HG03196 (cell line): ENCODE measurements at regions not wholly inside any gene's neighbourhood (a gene's known extent, or its start where the extent isn't known, plus 50 kb on each side); places are given as distances from the start of the nearest gene placed in this dataset.

Source experiments
- ATAC-seq: cut with Tn5 transposase; IDR thresholded peaks from one replicate; pipeline ENCODE4 v1.9.1; 2021; ENCODE audit not compliant: unreplicated experiment

GRCh38 chr2:554444-554843 is 122.8 kb downstream of the TMEM18 start:
- no peak for ATAC-seq

- no peak for ATAC-seq
Measured at GRCh38 chr2:552906-553305, 124.3 kb downstream of the TMEM18 start.

GRCh38 chr2:551621-552020 is 125.6 kb downstream of the TMEM18 start:
- ATAC-seq = no peak

- ATAC-seq = no peak
Measured at GRCh38 chr2:550860-551567, 126.2 kb downstream of the TMEM18 start.

GRCh38 chr2:545711-546650 is 131.2 kb downstream of the TMEM18 start:
- no peak for ATAC-seq

- ATAC-seq = no peak
Measured at GRCh38 chr2:545228-545627, 132.0 kb downstream of the TMEM18 start.

GRCh38 chr2:538646-539045 is 138.6 kb downstream of the TMEM18 start:
- ATAC-seq = no peak

- no peak for ATAC-seq
Measured at GRCh38 chr2:535222-535621, 142.0 kb downstream of the TMEM18 start.

- ATAC-seq = no peak
Measured at GRCh38 chr2:529852-530251, 147.4 kb downstream of the TMEM18 start.

- no peak for ATAC-seq
Measured at GRCh38 chr2:529424-529823, 147.8 kb downstream of the TMEM18 start.

GRCh38 chr2:527581-527980 is 149.6 kb downstream of the TMEM18 start:
- ATAC-seq = no peak

- ATAC-seq = no peak
Measured at GRCh38 chr2:526918-527317, 150.3 kb downstream of the TMEM18 start.

- ATAC-seq = no peak
Measured at GRCh38 chr2:525611-526010, 151.6 kb downstream of the TMEM18 start.

- ATAC-seq = no peak
Measured at GRCh38 chr2:525021-525420, 152.2 kb downstream of the TMEM18 start.

- ATAC-seq = no peak
Measured at GRCh38 chr2:524442-524841, 152.8 kb downstream of the TMEM18 start.

- no peak for ATAC-seq
Measured at GRCh38 chr2:523698-524270, 153.4 kb downstream of the TMEM18 start.

- ATAC-seq = no peak
Measured at GRCh38 chr2:522776-523175, 154.4 kb downstream of the TMEM18 start.

- no peak for ATAC-seq
Measured at GRCh38 chr2:521853-522530, 155.2 kb downstream of the TMEM18 start.

GRCh38 chr2:520663-521340 is 156.4 kb downstream of the TMEM18 start:
- ATAC-seq = no peak

GRCh38 chr2:516944-517343 is 160.3 kb downstream of the TMEM18 start:
- ATAC-seq = no peak

GRCh38 chr2:516131-516530 is 161.1 kb downstream of the TMEM18 start:
- no peak for ATAC-seq
